Non-pigmented ciliary epithelial cell (primary cell): ENCODE measurements at regions not wholly inside any gene's neighbourhood (a gene's known extent, or its start where the extent isn't known, plus 50 kb on each side); places are given as distances from the start of the nearest gene placed in this dataset.

Source experiments
- DNase-seq: peaks from one replicate; pipeline ENCODE4 v3.0.0-alpha.2; 2010; ENCODE audit warnings: low read depth

GRCh38 chr1:239539051-239539450 lies 152.7 kb downstream of the CHRM3 start:
- DNase-seq, result no peak

DNA sequence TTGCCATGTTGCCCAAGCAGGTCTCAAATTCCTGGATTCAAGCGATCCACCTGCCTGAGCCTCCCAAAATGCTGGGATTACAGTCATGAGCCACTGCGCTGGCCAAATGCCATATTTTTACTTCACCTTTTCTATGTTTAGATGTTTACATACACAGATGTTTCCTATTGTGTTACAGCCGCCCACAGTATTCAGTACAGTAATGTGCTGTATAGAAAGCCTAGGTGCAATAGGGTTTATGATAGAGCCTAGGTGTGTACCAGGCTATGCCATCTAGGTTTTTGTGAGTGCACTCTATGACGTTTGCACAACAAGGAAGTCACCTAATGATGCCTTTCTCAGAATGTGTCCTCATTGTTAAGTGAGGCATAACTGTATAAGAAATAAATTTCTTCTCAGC lies 153.4 kb downstream of the CHRM3 start:
- no peak for DNase-seq

DNA sequence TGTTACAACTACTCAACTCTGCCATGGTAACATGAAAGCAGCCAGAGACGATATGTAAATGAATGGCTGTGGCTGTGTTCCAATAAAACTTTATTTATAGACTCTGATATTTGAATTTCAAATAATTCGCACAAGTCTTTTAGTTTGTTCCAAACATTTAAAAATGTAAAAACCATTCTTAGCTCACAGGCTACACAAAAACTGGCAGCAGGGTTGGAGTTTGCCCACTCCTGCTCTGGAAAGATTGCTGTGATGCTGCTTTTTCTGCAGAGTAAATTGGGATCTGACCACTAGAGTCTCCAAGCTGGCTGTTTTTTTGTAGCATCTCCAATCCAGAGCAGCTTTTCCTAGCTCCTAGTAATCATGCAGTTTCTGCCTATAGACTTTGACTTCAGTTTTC lies 157.5 kb downstream of the CHRM3 start:
- DNase-seq, result no peak

- no peak for DNase-seq
Measured at GRCh38 chr1:239545466-239545865, 159.1 kb downstream of the CHRM3 start.

DNA sequence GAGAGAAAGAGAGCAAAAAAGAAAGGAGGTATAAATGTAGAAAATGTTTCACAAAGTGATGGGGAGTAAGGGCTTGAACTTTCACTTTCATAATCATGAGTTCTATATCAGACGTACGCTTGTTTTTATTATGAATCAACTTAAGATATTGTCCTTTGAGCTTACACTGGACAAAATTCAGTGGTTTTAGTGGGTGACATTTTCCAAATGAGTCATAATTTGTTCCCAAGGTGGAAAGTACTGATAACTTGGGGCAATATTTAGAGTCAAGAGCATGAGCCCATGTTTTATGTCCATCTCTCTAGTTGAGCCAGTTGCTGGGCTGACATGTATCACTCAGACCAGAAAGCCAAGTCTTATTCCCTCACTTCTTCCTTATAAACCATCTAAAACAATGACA lies 161.6 kb downstream of the CHRM3 start:
- DNase-seq, result peak; percentile 10

DNA sequence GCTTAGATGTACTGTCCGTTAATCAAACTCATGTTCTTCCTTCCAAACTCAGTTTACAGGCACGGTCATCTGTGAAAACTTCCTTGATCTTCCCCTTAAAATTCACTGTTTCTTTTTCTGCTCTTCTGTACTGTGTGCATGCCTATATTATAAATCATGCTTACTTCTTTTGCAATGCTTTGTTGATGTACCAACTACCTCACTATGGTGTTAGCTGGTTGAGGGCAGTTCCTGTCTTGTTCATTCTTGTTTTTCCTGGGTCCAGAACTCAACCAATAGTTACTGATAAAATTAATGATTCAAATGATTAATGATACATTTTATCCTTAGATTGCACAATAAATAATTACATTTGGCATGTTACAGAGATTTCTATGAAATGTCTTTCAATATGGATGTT lies 163.8 kb downstream of the CHRM3 start:
- no peak for DNase-seq

DNA sequence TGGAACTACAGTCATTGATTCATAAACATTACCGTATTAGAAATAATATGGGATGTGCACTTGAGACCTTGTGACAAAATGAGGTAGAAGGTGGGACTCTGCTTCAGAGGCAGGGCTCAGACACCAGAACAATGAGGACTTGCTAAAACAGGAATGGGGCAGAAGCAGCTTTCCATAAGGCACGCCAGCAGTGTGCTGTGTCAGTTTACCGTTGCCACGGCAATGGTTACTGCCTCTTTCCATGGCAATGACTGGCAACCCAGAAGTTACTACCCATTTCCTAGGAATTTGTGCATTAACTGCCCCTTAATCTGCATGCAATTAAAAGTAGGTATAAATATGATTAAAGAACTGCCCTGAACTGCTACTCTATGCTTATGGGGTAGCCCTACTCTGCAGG lies 169.0 kb downstream of the CHRM3 start:
- DNase-seq, result no peak

DNA sequence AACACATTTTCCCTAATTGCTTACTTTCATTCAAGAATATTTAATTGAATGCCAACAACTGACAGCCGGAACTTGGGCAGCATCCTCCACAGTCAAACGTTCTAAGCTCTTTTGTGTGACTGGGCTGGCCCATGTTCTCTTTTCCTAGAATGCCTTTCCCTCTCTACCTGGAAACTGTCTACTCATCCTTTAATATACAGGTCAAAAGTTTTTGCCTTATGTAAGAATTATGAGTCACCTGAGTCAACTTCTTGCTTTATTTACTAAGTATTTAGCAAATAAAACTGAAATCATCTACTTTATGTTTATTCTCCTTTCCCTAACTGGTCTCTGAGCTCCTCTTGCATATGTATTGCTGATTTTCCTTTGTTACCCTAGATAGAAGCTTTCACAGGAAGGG lies 172.2 kb downstream of the CHRM3 start:
- no peak for DNase-seq

DNA sequence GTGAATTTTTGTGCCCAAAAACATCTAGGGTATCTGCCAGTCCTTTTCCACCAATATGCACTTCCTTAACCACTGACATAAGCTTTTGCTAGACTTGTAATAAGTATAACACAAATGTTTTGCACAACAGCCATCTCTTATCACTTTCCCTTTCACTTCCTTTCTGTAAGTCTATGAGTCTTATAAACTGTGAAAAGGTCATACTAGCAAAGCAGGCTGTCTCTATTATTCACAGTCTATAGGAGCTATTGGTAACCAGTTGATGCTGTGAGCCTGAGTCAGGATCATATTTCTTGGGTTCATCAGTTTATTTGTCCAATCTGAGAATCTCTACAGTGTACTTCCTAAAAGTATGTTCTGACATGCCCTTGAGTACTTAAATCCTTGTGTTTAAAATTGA lies 172.6 kb downstream of the CHRM3 start:
- DNase-seq, result no peak

- no peak for DNase-seq
Measured at GRCh38 chr1:239560921-239561320, 174.6 kb downstream of the CHRM3 start.

DNA sequence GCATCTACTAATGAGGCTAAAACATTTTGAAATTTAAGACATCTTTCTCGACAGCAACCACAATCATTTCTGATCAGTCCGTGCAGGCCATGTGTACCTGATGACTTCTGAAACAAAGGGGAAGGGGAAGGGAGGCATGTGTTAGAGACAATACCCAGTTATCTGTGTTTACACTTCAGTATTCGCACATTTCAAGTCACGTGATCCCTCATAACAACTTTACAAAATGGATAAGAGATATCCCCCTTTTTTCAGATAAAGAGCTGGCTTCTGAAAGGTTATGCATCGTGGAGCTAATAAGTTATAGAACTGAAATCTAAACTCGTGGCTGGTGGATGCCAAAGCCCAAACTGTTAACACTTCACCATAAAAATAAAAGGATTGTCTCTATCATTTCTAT lies 175.7 kb downstream of the CHRM3 start:
- DNase-seq, result no peak

GRCh38 chr1:239563681-239564080 lies 177.3 kb downstream of the CHRM3 start:
- no peak for DNase-seq

DNA sequence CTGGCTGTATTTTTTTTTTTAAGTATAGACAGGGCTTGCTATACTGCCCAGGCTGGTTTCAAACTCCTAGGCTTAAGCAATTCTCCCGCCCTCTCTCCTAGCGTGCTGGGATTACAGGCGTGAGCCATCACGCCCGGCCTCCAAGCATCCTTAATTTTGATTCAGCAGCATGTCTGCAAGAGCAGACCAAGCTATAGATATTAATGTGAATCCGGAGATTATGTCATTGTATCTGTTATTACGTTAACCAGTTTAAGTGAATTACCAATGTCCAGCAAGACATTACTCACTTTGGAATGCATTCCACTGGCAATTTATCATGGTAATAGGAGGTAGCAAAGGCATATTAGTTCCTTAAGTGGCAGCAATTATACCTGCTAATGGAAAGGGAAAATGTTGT lies 179.7 kb downstream of the CHRM3 start:
- DNase-seq, result no peak

DNA sequence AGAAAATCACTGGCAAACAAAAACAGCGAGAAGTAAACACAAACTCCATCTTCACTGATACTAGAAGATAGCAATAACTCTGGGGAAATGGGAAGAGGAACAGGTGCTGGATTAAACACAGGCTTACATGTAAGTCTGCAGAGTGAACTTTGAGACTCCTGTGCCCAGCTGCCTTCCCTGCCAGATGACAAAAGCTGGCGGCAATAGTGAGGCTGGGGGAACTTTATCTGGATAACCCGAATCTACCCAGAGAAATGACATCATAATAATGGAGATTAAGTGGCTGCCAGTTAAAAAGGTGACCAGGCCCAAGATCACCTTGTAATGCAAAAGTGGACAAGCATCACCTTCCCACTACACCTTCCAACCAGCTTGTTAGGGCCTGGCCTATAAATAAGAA lies 184.5 kb downstream of the CHRM3 start:
- no peak for DNase-seq

DNA sequence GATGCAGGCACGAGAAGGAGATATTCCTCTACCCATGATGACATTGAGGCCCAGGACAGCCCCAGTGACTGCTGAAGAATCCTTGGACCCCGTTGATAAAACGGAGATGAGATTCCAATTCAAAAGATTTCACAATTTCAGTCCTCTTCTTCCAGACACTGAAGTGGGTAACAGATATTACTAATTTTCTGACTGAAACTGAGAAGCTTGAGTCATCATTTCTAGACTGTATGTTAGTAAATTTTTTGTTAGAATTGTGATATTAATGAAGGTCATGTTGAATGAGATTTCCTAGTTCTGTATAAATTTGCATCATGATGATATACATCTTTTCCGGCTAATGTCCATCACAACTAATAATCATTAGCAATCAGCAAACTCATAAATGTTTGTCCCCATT lies 185.8 kb downstream of the CHRM3 start:
- no peak for DNase-seq

GRCh38 chr1:239574112-239574511 lies 187.7 kb downstream of the CHRM3 start:
- no peak for DNase-seq

GRCh38 chr1:239575113-239575512 lies 188.7 kb downstream of the CHRM3 start:
- no peak for DNase-seq

DNA sequence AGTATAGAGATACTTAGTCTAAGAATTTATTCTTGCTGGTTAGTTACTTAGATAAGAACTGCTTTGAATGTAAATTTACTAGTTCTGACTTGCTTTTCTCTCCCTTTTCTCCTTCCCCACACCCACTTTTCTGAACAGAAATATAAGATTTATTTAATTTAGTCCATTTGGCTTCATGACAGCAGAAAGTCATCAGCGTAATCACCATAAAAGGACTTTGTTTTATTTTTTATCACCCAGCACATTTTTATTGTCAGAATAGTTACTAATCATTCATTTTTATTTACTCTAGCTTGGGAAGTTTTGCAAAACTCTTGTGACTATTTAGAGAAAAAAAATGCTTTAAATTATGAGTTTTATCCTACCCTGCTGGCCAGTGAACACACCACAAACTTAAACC lies 197.2 kb downstream of the CHRM3 start:
- no peak for DNase-seq

- no peak for DNase-seq
Measured at GRCh38 chr1:239586128-239586527, 199.8 kb downstream of the CHRM3 start.

DNA sequence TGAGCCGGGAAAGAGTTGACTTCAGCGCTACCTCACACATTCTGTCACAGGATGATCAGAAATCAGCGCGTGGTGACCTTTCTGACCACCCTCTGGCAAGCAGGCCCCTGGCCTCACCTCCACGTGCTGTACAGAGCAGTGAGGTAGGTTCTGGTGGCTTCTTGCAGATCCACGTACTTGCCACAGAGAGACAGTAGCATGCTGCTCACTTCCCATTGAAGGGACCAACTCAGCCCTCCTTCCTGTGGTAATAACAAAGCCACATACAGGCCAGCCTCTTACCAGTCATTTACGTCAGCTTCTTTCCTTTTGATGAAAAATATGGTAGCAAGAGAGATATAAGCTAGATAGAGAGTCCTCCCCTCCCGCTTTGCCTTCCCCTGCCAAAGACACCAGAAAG lies 200.7 kb downstream of the CHRM3 start:
- no peak for DNase-seq

DNA sequence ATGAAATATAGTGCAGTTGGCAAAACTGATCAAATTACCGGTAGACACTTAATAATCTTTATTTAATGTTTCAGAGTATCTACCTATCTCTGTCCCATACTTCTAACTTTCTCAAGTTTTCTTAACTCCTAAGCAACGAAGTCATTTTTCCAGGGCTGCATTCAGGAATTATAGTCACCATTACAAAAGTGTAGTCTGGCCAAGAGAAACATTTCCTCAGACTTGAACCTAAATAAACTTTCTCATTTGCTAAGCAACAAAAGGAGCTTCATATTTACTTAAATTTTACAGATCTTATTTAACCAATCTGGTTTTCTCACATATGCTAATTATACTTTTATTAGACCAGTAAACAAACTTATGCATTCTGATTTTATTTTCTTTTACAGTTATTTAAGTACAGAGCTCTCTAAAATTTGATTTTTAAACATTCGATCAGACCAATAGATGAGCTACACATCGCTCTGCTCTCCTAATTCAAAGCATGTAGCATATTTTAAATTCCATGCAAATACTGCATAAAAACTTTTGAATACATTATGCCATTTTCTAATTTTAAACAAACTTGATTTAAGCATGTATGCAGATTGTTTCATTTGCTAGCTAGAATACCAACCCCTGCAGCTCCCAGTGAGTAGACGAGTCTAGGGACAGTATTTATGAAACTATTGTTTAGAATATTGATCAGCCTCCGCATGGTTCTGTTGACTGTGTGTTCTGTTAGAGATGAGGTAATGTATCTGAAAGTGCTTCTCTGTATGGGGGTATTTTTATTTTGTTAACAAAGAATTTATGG lies 201.4 kb downstream of the CHRM3 start:
- DNase-seq, result no peak

DNA sequence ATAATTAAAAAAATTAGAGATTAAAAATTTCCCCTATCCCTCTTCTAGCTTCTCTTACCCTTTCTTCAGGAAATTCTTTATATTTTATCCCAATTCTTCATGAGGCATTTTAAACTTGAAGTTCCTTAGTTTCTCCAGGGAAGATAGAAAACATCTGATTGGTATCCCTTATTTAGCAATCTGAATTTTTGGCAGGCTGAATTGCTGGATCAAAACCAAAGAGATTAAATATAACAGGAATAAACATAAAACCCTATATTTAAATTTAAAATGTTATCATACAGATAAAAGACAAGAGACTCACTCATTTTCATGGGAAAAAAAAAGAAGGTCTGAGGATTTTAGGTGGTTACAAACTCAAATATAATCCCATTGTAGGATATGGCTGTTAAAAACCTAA lies 204.2 kb downstream of the CHRM3 start:
- DNase-seq, result no peak

- DNase-seq, result no peak
Measured at GRCh38 chr1:239593527-239593926, 207.2 kb downstream of the CHRM3 start.

- no peak for DNase-seq
Measured at GRCh38 chr1:239600588-239600987, 214.2 kb downstream of the CHRM3 start.

- DNase-seq, result no peak
Measured at GRCh38 chr1:239601108-239601507, 214.7 kb downstream of the CHRM3 start.
